Stomach (tissue), 8 donors: ENCODE measurements at regions not wholly inside any gene's neighbourhood (a gene's known extent, or its start where the extent isn't known, plus 50 kb on each side); places are given as distances from the start of the nearest gene placed in this dataset.
"Not testable (repeated sequence)": the region's sequence is repeated elsewhere in the genome, so short reads cannot be mapped to it uniquely, and the experiment has no call there.

Experiments
- DNase-seq, 2 donors: peaks; one replicate each; pipeline versions ENCODE4 v3.0.0 to v3.0.0-alpha.2; 2013 to 2019
- H3K27ac ChIP-seq, 5 donors: fragments of 200-600 bp in 4 of 5; sonication (generic) in 4 of 5; one replicate each; pipeline ENCODE4 v1.5.1; 2013 to 2019; ENCODE audit warnings: mild to moderate bottlenecking in 1 of 5, moderate library complexity in 1 of 5
- H3K27me3 ChIP-seq, 3 donors: fragments of 200-600 bp; sonication (generic); one replicate each; pipeline ENCODE4 v1.5.1; 2017 to 2019; ENCODE audit warnings: mixed run types in 1 of 3
- H3K36me3 ChIP-seq, 4 donors: fragments of 200-600 bp; sonication (generic); 1 replicate in 3 of 4; 2 replicates in 1 of 4; pipeline ENCODE4 v1.5.1; 2016 to 2019
- H3K4me1 ChIP-seq, 4 donors: fragments of 200-600 bp; sonication (generic); one replicate each; pipeline ENCODE4 v1.5.1; 2016 to 2019
- H3K4me3 ChIP-seq, 4 donors: fragments of 200-600 bp; sonication (generic) in 3 of 4; one replicate each; pipeline ENCODE4 v1.5.1; 2016 to 2019; ENCODE audit warnings: mild to moderate bottlenecking in 1 of 4
- H3K9me3 ChIP-seq, 4 donors: fragments of 200-600 bp; sonication (generic); one replicate each; pipeline ENCODE4 v1.5.1; 2016 to 2019
- EP300 ChIP-seq: sonication (generic); formaldehyde crosslinking; IDR thresholded peaks from one replicate; pipeline ENCODE4 v1.6.1; 2017; ENCODE audit warnings: antibody characterized with exemption
- POLR2A ChIP-seq, 4 donors: fragments of 450-650 bp; IDR thresholded peaks; one replicate each; pipeline ENCODE4 v1.6.1; 2016; ENCODE audit warnings: antibody characterized with exemption in 4 of 4, control low read depth in 2 of 4, mild to moderate bottlenecking in 1 of 4, moderate library complexity in 1 of 4
- POLR2AphosphoS5 ChIP-seq, 3 donors: sonication (generic); formaldehyde crosslinking; IDR thresholded peaks; one replicate each; pipeline ENCODE4 v1.6.1; 2016; ENCODE audit warnings: antibody characterized with exemption in 3 of 3
- WGBS, 5 donors: extraction: QIAGEN DNeasy Blood & Tissue Kit in 3 of 5; methylation state at CpG; one replicate each; pipeline versions ENCODE4 v1.1.5 to v1.1.7; 2013 to 2018; 5-methylcytosine and 5-hydroxymethylcytosine counted together
- intact Hi-C: fragments of 100-400 bp; cut with DNase I; formaldehyde crosslinking; loops from one replicate; pipeline ENCODE4 v1.15.1; 2023; ENCODE audit warnings: low total_unique reads
- TF ChIP-seq, protein P1 (sequence below), 7 experiments: fragments of 450-650 bp in 4 of 7; fragments of 200-600 bp in 3 of 7; sonication (generic) in 3 of 7; IDR thresholded peaks; one replicate each; pipeline ENCODE4 v1.5.1; 2016 to 2019; ENCODE audit warnings: antibody characterized with exemption in 7 of 7, control low read depth in 2 of 7, mild to moderate bottlenecking in 1 of 7
- donor health status: healthy with polysubstance abuse.
- donor health status: Bipolar disorder and iron deficiency.
- donor health status: healthy.

DNA sequence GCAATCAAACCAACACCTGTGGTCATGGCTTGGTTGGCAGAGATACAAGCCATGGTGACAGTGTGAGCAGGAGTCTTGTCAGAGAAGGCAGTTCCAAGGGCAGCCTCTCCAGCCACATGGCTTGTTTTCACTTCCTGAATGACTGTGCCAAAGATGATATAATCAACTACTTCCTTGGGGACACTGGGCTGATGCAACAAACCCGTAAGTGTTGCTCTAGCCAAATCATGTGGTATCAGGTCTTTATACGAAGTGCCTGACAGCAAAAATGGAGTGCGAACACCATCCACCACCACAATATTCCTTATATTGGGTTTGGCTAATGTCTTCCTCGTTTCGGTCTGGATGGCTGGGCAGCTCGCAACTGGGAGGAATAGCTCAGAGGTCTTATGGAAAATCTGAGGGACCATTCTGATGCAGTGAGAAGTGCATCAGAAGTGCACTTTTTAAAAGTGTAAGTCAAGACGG lies 922.0 kb downstream of the NLGN4X start:
- WGBS, 5 donors = 73 to 91% (median 88%) methylated on average over 7 of the region's 7 CpGs
- Histone ChIP-seq H3K27ac (no peak overlapping the region), H3K27me3 (no peaks in the 10 kb centered on the region), H3K4me3 (no peak overlapping the region), H3K9me3 (no peaks in the 10 kb centered on the region), H3K4me1 (no peaks in the 10 kb centered on the region), H3K36me3 (no peaks in the 10 kb centered on the region)
- no peak for DNase-seq
- TF ChIP-seq POLR2AphosphoS5 (IDR thresholded peaks at IDR 0.05) (no peak), EP300 (no peak), POLR2A (IDR thresholded peaks at IDR 0.05) (no peak)
- TF ChIP-seq, protein P1, sequence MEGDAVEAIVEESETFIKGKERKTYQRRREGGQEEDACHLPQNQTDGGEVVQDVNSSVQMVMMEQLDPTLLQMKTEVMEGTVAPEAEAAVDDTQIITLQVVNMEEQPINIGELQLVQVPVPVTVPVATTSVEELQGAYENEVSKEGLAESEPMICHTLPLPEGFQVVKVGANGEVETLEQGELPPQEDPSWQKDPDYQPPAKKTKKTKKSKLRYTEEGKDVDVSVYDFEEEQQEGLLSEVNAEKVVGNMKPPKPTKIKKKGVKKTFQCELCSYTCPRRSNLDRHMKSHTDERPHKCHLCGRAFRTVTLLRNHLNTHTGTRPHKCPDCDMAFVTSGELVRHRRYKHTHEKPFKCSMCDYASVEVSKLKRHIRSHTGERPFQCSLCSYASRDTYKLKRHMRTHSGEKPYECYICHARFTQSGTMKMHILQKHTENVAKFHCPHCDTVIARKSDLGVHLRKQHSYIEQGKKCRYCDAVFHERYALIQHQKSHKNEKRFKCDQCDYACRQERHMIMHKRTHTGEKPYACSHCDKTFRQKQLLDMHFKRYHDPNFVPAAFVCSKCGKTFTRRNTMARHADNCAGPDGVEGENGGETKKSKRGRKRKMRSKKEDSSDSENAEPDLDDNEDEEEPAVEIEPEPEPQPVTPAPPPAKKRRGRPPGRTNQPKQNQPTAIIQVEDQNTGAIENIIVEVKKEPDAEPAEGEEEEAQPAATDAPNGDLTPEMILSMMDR (IDR thresholded peaks at IDR 0.05) = no peak
- intact Hi-C loops = no loop called here

DNA sequence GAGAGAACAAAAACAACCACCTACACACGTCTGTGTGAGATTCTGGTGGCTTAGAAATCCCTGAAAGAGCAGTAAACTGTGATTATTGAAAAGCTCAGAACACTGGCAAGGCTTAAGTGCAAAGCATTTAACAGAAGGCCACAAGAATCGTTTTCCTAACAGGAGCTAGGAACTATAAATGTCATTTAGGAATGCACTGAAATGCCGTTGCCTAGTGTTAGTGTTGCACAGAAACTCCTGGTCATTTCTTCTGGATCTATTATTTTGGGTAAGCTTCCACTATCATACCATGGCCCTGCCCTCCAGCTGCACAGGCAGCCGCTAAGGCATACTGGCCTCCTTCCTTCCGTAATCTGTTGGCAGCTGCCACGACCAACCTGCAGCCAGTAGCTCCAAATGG lies 923.2 kb downstream of the NLGN4X start:
- no peak for DNase-seq
- H3K4me3 ChIP-seq = no peak overlapping the region
- H3K36me3 ChIP-seq = no peaks in the 10 kb centered on the region
- WGBS, 5 donors = 56 to 64% (median 63%) methylated on average over 6 of the region's 6 CpGs
- no peaks in the 10 kb centered on the region for H3K9me3 ChIP-seq
- no peaks in the 10 kb centered on the region for H3K27me3 ChIP-seq
- H3K4me1 ChIP-seq = no peaks in the 10 kb centered on the region
- no peak for TF ChIP-seq EP300
- TF ChIP-seq POLR2A (IDR thresholded peaks at IDR 0.05) = no peak
- no peak for TF ChIP-seq POLR2AphosphoS5 (IDR thresholded peaks at IDR 0.05)
- TF ChIP-seq, protein P1 (IDR thresholded peaks at IDR 0.05) = no peak
- H3K27ac ChIP-seq = no peak overlapping the region
- intact Hi-C loops = no loop called here

DNA sequence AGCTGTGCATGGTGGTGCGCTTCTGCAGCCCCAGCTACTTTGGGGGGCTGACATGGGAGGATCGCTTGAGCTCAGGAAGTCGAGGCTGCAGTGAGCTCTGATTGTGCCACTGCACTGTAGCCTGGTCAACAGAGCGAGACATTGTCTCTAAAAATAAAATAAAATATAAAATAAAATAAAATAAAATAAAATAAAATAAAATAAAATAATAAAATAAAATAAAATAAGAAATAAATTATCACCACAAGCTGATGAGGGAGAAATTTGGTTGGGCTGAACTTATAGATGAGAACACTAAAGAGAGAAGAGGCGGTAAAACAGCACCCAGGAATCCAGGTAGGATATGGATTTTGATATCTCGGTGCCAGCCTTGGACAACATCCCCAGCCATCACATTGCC lies 933.7 kb downstream of the NLGN4X start:
- no peak for DNase-seq
- WGBS, 5 donors = 84 to 95% (median 92%) methylated on average over 6 of the region's 6 CpGs
- Histone ChIP-seq H3K27me3 (no peaks in the 10 kb centered on the region), H3K9me3 (no peaks in the 10 kb centered on the region), H3K27ac (no peak overlapping the region), H3K4me1 (no peaks in the 10 kb centered on the region), H3K4me3 (no peak overlapping the region), H3K36me3 (no peaks in the 10 kb centered on the region)
- intact Hi-C loops = no loop called here
- TF ChIP-seq, protein P1 (IDR thresholded peaks at IDR 0.05) = no peak
- TF ChIP-seq EP300 (no peak), POLR2AphosphoS5 (IDR thresholded peaks at IDR 0.05) (no peak), POLR2A (IDR thresholded peaks at IDR 0.05) (no peak)

DNA sequence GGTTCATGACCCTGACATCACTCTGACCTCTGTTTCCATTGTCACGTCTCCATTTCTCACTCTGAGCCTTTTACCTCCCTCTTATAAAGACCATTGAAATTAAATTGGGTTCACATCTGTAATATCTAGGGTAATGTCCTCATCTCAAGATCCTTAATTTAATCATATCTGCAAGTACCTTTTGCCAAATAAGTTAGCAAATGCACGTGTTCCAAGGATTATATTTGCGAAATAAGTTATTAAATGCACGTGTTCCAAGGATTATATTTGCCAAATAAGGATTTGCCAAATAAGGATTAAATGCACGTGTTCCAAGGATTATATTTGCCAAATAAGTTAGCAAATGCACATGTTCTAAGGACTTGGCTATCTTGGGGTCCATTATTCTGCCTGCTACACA lies 938.0 kb downstream of the NLGN4X start:
- no peak for DNase-seq
- intact Hi-C loops = no loop called here
- Histone ChIP-seq H3K27ac (no peak overlapping the region), H3K36me3 (no peaks in the 10 kb centered on the region), H3K4me3 (no peak overlapping the region), H3K4me1 (no peaks in the 10 kb centered on the region), H3K9me3 (peaks cover 0 to 16% (median 2%) of the 10 kb centered on the region in 4 donors), H3K27me3 (no peaks in the 10 kb centered on the region)
- 67 to 79% (median 73%) methylated on average over 5 of the region's 5 CpGs for WGBS, 5 donors
- TF ChIP-seq, protein P1 (IDR thresholded peaks at IDR 0.05) = no peak
- no peak for TF ChIP-seq POLR2AphosphoS5 (IDR thresholded peaks at IDR 0.05)

DNA sequence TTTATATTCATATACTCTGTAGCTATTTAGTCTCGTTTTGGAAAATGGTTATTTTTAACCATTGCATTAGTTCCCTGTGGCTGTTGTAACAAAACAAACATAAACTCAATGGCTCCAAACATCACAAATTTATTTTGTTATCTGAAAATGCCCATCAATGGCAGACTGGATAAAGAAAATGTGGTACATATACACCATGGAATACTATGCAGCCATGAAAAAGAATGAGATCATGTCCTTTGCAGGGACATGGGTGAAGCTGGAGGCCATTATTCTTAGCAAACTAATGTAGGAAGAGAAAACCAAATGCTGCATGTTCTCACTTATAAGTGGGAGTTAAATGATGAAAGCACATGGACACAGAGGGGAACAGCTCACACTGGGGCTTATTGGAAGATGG lies 938.7 kb downstream of the NLGN4X start:
- DNase-seq, intact Hi-C loops: not testable (repeated sequence)

More for the DNA sequence above, 938.7 kb downstream of the NLGN4X start:
- H3K4me3 ChIP-seq, H3K4me1 ChIP-seq, H3K36me3 ChIP-seq, H3K27ac ChIP-seq, H3K27me3 ChIP-seq: not testable (repeated sequence)
- peaks cover 0 to 16% (median 2%) of the 10 kb centered on the region in 4 donors for H3K9me3 ChIP-seq
- WGBS, 5 donors = 78 to 90% (median 87%) methylated on average over 1 of the region's 1 CpG
